ENCODE measurements at regions not wholly inside any gene's neighbourhood (a gene's known extent, or its start where the extent isn't known, plus 50 kb on each side); places are given as distances from the start of the nearest gene placed in this dataset.

DNA sequence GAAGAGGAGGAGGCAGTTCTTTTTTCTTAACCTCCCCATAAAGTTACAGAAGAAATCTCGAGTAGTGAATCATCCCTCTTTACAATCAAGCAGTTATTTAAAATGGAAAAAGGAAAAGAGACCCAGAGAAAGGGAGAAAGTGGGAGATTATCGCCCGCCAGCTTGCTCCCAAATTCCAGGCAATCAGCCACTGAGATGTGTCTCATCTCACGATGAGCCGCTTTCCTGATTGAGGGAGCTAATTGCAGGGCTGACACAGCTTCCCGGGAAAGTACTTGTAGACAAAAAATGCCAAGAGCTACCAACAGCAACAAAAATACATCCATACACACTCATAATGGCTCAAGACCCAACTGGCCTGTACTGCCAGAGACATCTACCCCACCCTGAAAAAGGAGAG is 191.6 kb upstream of the ZC3H12A start:
- TF ChIP-seq, protein P1, sequence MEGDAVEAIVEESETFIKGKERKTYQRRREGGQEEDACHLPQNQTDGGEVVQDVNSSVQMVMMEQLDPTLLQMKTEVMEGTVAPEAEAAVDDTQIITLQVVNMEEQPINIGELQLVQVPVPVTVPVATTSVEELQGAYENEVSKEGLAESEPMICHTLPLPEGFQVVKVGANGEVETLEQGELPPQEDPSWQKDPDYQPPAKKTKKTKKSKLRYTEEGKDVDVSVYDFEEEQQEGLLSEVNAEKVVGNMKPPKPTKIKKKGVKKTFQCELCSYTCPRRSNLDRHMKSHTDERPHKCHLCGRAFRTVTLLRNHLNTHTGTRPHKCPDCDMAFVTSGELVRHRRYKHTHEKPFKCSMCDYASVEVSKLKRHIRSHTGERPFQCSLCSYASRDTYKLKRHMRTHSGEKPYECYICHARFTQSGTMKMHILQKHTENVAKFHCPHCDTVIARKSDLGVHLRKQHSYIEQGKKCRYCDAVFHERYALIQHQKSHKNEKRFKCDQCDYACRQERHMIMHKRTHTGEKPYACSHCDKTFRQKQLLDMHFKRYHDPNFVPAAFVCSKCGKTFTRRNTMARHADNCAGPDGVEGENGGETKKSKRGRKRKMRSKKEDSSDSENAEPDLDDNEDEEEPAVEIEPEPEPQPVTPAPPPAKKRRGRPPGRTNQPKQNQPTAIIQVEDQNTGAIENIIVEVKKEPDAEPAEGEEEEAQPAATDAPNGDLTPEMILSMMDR (IDR thresholded peaks at IDR 0.05; ENCODE audit: poor library complexity), result no peak
- TF ChIP-seq EZH2phosphoT487 (IDR thresholded peaks at IDR 0.05; ENCODE audit: low read depth, severe bottlenecking, unreplicated experiment) (no peak), EZH2 (IDR thresholded peaks at IDR 0.05; ENCODE audit: borderline replicate concordance) (no peak)

All from hepatocyte (in vitro differentiated cells).